HFF-Myc (cell line): ENCODE measurements at regions not wholly inside any gene's neighbourhood (a gene's known extent, or its start where the extent isn't known, plus 50 kb on each side); places are given as distances from the start of the nearest gene placed in this dataset.

ENCODE experiments used
- DNase-seq: peaks from one replicate; pipeline ENCODE4 v3.0.0-alpha.2; 2011; ENCODE audit warnings: low read depth; ENCODE audit errors: extremely low read depth
- H3K4me3 ChIP-seq: replicated peaks from 2 replicates; pipeline ENCODE4 v1.5.1; 2011; ENCODE audit warnings: low read depth, mild to moderate bottlenecking, control low read depth, low read length
- TF ChIP-seq, protein P1 (sequence below): IDR thresholded peaks from 2 replicates; pipeline ENCODE4 v1.5.1; 2012; ENCODE audit warnings: mild to moderate bottlenecking, low read depth, low read length, control low read depth; ENCODE audit errors: missing control alignments

DNA sequence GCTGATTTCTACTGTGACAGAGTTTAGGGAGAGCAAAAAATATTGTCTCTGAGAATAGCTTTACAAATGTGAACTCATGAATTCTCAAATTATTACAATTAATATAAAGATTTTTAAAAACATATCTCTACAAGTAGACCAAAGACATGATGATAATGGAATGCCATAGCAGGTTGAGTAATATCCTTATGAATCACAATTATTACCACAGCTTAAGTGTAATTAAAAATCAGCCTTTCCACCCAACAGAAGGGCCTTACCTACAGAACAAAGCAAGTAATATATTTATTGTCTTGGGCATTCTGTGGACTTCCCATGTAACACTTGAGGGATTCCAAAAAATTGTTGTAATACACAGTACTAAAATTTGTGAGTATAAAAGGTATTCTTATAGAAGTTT, 1099.6 kb upstream of the GJE1 start:
- H3K4me3 ChIP-seq, result no peak overlapping the region
- no peak for DNase-seq
- TF ChIP-seq, protein P1, sequence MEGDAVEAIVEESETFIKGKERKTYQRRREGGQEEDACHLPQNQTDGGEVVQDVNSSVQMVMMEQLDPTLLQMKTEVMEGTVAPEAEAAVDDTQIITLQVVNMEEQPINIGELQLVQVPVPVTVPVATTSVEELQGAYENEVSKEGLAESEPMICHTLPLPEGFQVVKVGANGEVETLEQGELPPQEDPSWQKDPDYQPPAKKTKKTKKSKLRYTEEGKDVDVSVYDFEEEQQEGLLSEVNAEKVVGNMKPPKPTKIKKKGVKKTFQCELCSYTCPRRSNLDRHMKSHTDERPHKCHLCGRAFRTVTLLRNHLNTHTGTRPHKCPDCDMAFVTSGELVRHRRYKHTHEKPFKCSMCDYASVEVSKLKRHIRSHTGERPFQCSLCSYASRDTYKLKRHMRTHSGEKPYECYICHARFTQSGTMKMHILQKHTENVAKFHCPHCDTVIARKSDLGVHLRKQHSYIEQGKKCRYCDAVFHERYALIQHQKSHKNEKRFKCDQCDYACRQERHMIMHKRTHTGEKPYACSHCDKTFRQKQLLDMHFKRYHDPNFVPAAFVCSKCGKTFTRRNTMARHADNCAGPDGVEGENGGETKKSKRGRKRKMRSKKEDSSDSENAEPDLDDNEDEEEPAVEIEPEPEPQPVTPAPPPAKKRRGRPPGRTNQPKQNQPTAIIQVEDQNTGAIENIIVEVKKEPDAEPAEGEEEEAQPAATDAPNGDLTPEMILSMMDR, result no peak

DNA sequence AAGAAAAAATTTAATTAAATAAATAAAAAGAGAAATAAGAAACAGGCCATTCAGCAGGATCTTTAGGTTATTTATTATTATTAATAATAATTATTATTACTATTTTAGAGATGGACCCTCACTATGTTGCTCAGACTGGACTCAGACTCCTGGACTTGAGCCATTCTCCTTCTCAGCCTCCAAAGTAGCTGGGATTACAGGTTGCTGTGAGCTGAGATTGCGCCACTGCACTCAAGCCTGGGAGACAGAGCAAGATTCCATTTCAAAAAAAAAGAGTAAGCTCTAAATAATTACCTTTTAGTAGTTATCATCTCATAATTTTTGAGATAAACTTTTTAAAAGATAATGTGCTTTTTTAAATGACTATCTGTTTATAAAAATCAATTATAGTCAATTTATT, 1102.8 kb upstream of the GJE1 start:
- no peak for DNase-seq
- TF ChIP-seq, protein P1, result no peak
- H3K4me3 ChIP-seq, result no peak overlapping the region

DNA sequence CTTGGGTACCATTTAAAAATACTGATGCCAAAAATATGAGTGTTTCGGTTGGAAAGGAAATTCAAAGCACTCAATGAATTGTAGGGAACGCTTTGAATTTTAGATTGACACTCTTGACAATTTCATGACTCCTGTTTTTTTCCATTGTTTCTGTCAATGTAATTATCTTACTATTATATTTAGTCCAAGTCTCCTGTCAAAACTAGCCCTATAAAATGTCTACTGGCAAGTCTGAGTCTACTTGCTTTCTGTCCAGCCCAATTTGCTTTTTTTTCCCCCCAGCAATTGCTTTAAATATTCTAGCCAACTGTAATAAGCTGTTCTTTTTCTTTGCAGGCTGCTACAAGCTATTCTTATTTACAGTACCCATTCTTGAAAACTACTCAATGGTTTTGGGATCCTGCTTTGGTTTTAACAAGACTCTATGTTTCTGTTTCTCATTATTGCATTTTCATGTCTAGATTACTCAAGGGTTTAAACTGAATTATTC, 1103.9 kb upstream of the GJE1 start:
- DNase-seq, result no peak
- H3K4me3 ChIP-seq, result no peak overlapping the region
- TF ChIP-seq, protein P1, result no peak

DNA sequence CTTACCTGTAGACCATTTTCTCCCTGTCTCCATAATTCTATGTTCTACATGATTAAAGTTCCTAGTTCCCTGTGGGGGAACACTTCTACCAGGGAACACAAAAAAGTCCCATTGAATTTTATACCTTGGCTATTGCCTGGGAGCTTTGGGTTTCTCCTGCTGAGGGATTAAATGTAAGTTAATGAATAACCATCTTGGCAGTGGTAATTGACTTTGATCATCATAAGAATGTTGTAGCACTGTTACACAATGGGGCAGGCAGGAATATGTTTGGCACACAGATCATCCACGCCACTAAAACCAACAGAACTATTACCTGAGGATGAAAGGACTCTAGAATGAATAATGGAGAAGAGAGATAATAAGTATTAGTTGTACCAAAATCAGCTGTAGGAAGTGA, 1106.2 kb upstream of the GJE1 start:
- TF ChIP-seq, protein P1, result no peak
- no peak for DNase-seq

DNA sequence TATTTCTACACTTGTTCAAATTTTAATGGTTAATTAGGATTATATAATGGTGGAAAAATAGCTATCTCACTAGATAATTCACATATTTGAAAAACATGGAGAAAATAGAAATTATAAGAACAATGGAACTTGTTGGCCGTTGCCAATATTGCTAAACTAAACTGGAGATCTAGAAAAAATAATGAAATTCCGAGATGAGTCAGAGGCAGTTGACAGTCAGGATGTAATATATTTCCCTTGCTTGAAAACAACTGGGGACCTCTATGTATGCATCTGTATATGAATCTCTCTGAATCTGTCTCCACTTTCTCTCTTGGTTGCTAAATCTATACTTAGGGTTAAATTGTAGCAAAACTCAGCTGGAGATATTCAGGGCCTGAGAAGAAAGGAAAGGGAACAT, 1108.2 kb upstream of the GJE1 start:
- TF ChIP-seq, protein P1, result no peak

More for the DNA sequence above, 1106.2 kb upstream of the GJE1 start:
- H3K4me3 ChIP-seq, result no peak overlapping the region

DNA sequence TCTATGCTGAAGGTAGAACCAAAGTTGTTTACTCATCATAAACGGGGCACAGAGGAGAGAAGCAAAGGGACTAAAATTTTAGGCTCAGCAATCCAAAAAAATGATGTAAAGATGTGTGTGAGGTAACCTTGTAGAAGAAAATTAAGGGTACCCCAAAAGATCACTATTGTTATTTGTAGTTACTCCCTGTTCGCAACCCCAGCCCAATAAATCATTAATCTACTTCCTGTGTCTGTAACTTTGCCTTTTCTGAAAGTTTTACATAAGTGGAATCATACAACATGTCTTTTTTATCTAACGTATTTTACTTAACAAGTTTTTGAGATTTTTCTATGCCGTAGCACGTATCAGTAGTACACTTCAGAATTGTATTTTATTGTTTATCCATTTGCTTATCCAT, 1114.8 kb upstream of the GJE1 start:
- no peak for DNase-seq
- no peak overlapping the region for H3K4me3 ChIP-seq
- TF ChIP-seq, protein P1, result no peak

More for the DNA sequence above, 1108.2 kb upstream of the GJE1 start:
- no peak overlapping the region for H3K4me3 ChIP-seq
- DNase-seq, result no peak

DNA sequence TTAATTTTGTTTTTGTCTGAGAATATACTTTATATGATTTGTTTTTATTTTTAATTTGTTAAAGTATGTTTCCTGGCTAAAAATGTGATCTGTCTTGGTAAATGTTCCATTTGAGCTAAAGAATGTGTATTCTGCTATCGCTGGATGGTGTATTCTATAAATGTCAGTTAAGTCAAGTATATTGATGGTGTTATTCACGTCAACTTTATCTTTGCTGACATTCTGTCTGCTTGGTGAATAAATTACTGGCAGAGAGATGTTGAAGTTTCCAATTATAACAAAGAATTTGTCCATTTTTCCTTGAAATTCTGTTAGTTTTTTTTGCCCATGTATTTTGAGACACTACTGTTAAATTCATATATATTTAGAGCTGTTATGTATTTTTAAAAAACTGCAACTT, 1131.8 kb upstream of the GJE1 start:
- TF ChIP-seq, protein P1, result no peak
- H3K4me3 ChIP-seq, result no peak overlapping the region
- no peak for DNase-seq
